ENCODE measurements at regions not wholly inside any gene's neighbourhood (a gene's known extent, or its start where the extent isn't known, plus 50 kb on each side); places are given as distances from the start of the nearest gene placed in this dataset.

DNA sequence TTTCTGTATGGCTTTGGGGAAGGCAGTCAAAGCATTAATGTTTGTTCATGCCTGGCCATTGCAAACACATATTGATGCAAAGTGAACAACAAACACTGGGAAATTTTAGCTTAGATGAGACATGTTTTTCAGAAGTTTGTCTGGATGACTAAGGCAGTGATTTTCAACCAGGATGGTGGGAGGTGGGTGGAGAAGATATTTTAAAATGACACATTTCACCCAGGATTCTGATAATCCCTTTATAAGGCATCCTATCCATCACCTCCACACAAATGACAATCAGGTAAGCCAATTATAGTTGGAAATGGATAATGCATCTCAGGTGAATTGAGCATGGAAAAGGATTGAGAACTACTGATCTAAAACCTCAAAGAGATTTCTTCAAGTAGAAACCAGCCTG is 57.4 kb upstream of the SV2C start:
- ChIA-PET SMC1A (ENCODE audit: uncharacterized antibody, unreplicated experiment) (no interaction called here), RAD21 (ENCODE audit: unreplicated experiment) (no interaction called here), CTCF (no interaction called here), POLR2A (no interaction called here)
- FAIRE-seq (no peak), DNase-seq (ENCODE audit: low read depth, low spot score) (no peak), ATAC-seq (no peak)
- H4K20me1 ChIP-seq (ENCODE audit: control insufficient read depth, insufficient read depth) = no peaks in the 10 kb centered on the region
- no peaks in the 10 kb centered on the region for H3K4me1 ChIP-seq (ENCODE audit: control insufficient read depth, insufficient read depth, low read length)
- H3K27me3 ChIP-seq (replicated peaks in 1 of 2; ENCODE audit: control insufficient read depth in 2 of 2, insufficient read depth in 2 of 2, low read length in 1 of 2) = no peaks in the 10 kb centered on the region; a peak in 2 of 4 replicates
- no peak overlapping the region for H3K4me2 ChIP-seq (ENCODE audit: control insufficient read depth, insufficient read depth)
- no peak for TF ChIP-seq MEF2A (IDR thresholded peaks at IDR 0.05; ENCODE audit: insufficient read depth, low read depth, low read length)
- no peak for TF ChIP-seq MYC (IDR thresholded peaks at IDR 0.05; ENCODE audit: insufficient read depth, insufficient read length, insufficient replicate concordance, low read length, severe bottlenecking)
- no peak for TF ChIP-seq ASH2L (IDR thresholded peaks at IDR 0.05; ENCODE audit: borderline replicate concordance, low read depth)
- TF ChIP-seq BRCA1 (IDR thresholded peaks at IDR 0.05; ENCODE audit: low read depth, low read length) = no peak
- TF ChIP-seq RAD21 (IDR thresholded peaks at IDR 0.05; ENCODE audit: insufficient read depth, low read depth, low read length) = no peak
- no peak for TF ChIP-seq RB1 (IDR thresholded peaks at IDR 0.05; ENCODE audit: borderline replicate concordance)
- TF ChIP-seq BCL11A (IDR thresholded peaks at IDR 0.05; ENCODE audit: low read depth, low read length) = no peak
- TF ChIP-seq ZNF24 (IDR thresholded peaks at IDR 0.05) = no peak
- no peak for TF ChIP-seq ZNF592 (IDR thresholded peaks at IDR 0.05)
- TF ChIP-seq, protein P1, sequence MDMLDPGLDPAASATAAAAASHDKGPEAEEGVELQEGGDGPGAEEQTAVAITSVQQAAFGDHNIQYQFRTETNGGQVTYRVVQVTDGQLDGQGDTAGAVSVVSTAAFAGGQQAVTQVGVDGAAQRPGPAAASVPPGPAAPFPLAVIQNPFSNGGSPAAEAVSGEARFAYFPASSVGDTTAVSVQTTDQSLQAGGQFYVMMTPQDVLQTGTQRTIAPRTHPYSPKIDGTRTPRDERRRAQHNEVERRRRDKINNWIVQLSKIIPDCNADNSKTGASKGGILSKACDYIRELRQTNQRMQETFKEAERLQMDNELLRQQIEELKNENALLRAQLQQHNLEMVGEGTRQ (IDR thresholded peaks at IDR 0.05; ENCODE audit: borderline replicate concordance, low read depth, low read length) = no peak
- TF ChIP-seq IKZF1 (conservative IDR thresholded peaks at IDR 0.05) = no peak
- TF ChIP-seq FOXM1 (IDR thresholded peaks at IDR 0.05; ENCODE audit: low read depth, low read length) = no peak
- no peak for TF ChIP-seq ZBTB33 (IDR thresholded peaks at IDR 0.05)
- TF ChIP-seq CHD2 (IDR thresholded peaks at IDR 0.05; ENCODE audit: borderline replicate concordance, low read depth, low read length) = no peak
- no peak for TF ChIP-seq EGR1 (IDR thresholded peaks at IDR 0.05; ENCODE audit: borderline replicate concordance in 1 of 2, low read depth in 2 of 2, low read length in 2 of 2)
- no peak overlapping the region for H3K4me3 ChIP-seq
- H3K27ac ChIP-seq (ENCODE audit: control insufficient read depth, insufficient read depth) = no peak overlapping the region
- no peaks in the 10 kb centered on the region for H3K79me2 ChIP-seq (ENCODE audit: control insufficient read depth, insufficient read depth, low read length)
- intact Hi-C loops (cut with micrococcal nuclease; ENCODE audit: unreplicated experiment) (no loop called here), in situ Hi-C loops (cut with MboI) (no loop called here)
- BruUV-seq (replicated peaks) = no TSS peak
- H3K9ac ChIP-seq (ENCODE audit: control insufficient read depth, insufficient read depth, low read length) = no peak overlapping the region
- H3K9me3 ChIP-seq (replicated peaks; ENCODE audit: control insufficient read depth, insufficient read depth, low read length) = no peaks in the 10 kb centered on the region
- no peak overlapping the region for H2AFZ ChIP-seq (ENCODE audit: control insufficient read depth, low read depth, low read length)
- no peaks in the 10 kb centered on the region for H3K36me3 ChIP-seq (ENCODE audit: control insufficient read depth in 2 of 2, insufficient read depth in 2 of 2, low read length in 1 of 2)
